ENCODE measurements at regions not wholly inside any gene's neighbourhood (a gene's known extent, or its start where the extent isn't known, plus 50 kb on each side); places are given as distances from the start of the nearest gene placed in this dataset.

GRCh38 chr7:106957766-106958165 is 86.7 kb upstream of the PRKAR2B start:
- no peaks in the 10 kb centered on the region for H3K79me2 ChIP-seq (ENCODE audit: low read length)
- H3K4me3 ChIP-seq (ENCODE audit: low read length) = no peak overlapping the region
- no peak overlapping the region for H3K27ac ChIP-seq (ENCODE audit: low read length)
- no peaks in the 10 kb centered on the region for H3K27me3 ChIP-seq (ENCODE audit: low read depth, low read length)
- H3K9me3 ChIP-seq (ENCODE audit: insufficient read depth, low read length) = no peaks in the 10 kb centered on the region
- H3K9ac ChIP-seq (ENCODE audit: low read length) = no peak overlapping the region
- no peaks in the 10 kb centered on the region for H3K36me3 ChIP-seq (replicated peaks; ENCODE audit: low read depth, low read length)
- H3K4me1 ChIP-seq (ENCODE audit: low read length) = peaks cover 10% of the 10 kb centered on the region
- no peak overlapping the region for H2AFZ ChIP-seq (ENCODE audit: low read depth, low read length)
- no peaks in the 10 kb centered on the region for H4K20me1 ChIP-seq (ENCODE audit: insufficient read depth, low read length)
- no peak for TF ChIP-seq EZH2phosphoT487 (IDR thresholded peaks at IDR 0.05; ENCODE audit: low read depth)
- TF ChIP-seq, protein P1, sequence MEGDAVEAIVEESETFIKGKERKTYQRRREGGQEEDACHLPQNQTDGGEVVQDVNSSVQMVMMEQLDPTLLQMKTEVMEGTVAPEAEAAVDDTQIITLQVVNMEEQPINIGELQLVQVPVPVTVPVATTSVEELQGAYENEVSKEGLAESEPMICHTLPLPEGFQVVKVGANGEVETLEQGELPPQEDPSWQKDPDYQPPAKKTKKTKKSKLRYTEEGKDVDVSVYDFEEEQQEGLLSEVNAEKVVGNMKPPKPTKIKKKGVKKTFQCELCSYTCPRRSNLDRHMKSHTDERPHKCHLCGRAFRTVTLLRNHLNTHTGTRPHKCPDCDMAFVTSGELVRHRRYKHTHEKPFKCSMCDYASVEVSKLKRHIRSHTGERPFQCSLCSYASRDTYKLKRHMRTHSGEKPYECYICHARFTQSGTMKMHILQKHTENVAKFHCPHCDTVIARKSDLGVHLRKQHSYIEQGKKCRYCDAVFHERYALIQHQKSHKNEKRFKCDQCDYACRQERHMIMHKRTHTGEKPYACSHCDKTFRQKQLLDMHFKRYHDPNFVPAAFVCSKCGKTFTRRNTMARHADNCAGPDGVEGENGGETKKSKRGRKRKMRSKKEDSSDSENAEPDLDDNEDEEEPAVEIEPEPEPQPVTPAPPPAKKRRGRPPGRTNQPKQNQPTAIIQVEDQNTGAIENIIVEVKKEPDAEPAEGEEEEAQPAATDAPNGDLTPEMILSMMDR (IDR thresholded peaks at IDR 0.05; ENCODE audit: low read depth, low read length) = no peak
- H3K4me2 ChIP-seq (ENCODE audit: low read length) = no peak overlapping the region

DNA sequence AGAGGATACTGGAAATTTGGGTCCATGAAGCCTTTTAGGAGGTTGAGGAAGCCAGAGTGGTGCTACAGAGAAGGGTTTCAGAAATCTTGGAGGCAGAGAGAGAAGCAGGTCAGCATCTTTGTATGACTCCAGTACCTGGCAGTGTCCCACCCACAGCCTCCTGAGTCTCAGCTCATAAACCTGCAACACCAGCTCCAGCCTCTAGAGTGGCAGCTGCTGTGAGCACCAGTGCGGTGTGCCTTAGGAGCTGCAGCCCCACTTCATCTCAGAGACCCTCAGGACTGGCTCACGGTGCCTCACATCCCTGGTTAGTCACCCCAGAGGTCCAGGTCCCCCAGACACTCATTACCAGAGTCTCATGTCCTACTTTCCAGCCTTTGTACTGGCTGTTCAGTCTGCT is 84.8 kb upstream of the PRKAR2B start:
- Histone ChIP-seq H3K27me3 (ENCODE audit: low read depth, low read length) (no peaks in the 10 kb centered on the region), H3K36me3 (replicated peaks; ENCODE audit: low read depth, low read length) (no peaks in the 10 kb centered on the region), H3K9me3 (ENCODE audit: insufficient read depth, low read length) (no peaks in the 10 kb centered on the region), H3K79me2 (ENCODE audit: low read length) (no peaks in the 10 kb centered on the region), H3K4me3 (ENCODE audit: low read length) (no peak overlapping the region), H3K9ac (ENCODE audit: low read length) (no peak overlapping the region), H3K4me1 (ENCODE audit: low read length) (peaks cover 21% of the 10 kb centered on the region), H4K20me1 (ENCODE audit: insufficient read depth, low read length) (no peaks in the 10 kb centered on the region), H3K27ac (ENCODE audit: low read length) (no peak overlapping the region), H2AFZ (ENCODE audit: low read depth, low read length) (no peak overlapping the region), H3K4me2 (ENCODE audit: low read length) (no peak overlapping the region)
- TF ChIP-seq EZH2phosphoT487 (IDR thresholded peaks at IDR 0.05; ENCODE audit: low read depth) = no peak
- TF ChIP-seq, protein P1 (IDR thresholded peaks at IDR 0.05; ENCODE audit: low read depth, low read length) = peak; percentile 24

DNA sequence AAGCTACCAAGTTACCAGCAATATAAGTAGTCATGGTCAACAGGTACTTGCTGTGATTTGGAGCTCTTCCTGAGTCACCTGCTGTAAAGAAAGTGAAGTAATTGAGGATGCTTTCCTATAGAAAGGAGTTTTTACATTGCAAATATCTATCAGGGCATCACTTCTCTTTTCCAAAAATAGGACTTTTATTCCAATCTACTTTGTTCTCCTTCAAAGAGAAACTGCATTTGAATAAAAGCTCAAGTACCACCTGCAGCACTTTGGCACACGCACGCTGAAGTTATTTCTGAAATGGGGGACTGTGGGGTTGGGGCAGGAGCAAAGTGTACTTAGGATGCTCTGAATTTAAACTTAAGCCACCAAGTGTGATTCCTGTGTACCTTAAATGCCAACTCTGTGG is 81.8 kb upstream of the PRKAR2B start:
- H4K20me1 ChIP-seq (ENCODE audit: insufficient read depth, low read length) = no peaks in the 10 kb centered on the region
- TF ChIP-seq, protein P1 (IDR thresholded peaks at IDR 0.05; ENCODE audit: low read depth, low read length) = no peak
- no peak for TF ChIP-seq EZH2phosphoT487 (IDR thresholded peaks at IDR 0.05; ENCODE audit: low read depth)
- H3K9me3 ChIP-seq (ENCODE audit: insufficient read depth, low read length) = no peaks in the 10 kb centered on the region
- peaks cover 21% of the 10 kb centered on the region for H3K4me1 ChIP-seq (ENCODE audit: low read length)
- no peak overlapping the region for H2AFZ ChIP-seq (ENCODE audit: low read depth, low read length)
- peak overlapping the region; percentile 48 for H3K4me2 ChIP-seq (ENCODE audit: low read length)
- 0 out of 2 replicates have a peak overlapping the region, but pooled peaks have one; percentile 11 for H3K9ac ChIP-seq (ENCODE audit: low read length)
- no peaks in the 10 kb centered on the region for H3K27me3 ChIP-seq (ENCODE audit: low read depth, low read length)
- 0 out of 2 replicates have a peak overlapping the region, but pooled peaks have one; percentile 1 for H3K4me3 ChIP-seq (ENCODE audit: low read length)
- H3K27ac ChIP-seq (ENCODE audit: low read length) = peak overlapping the region; percentile 46
- no peaks in the 10 kb centered on the region for H3K36me3 ChIP-seq (replicated peaks; ENCODE audit: low read depth, low read length)
- H3K79me2 ChIP-seq (ENCODE audit: low read length) = no peaks in the 10 kb centered on the region

DNA sequence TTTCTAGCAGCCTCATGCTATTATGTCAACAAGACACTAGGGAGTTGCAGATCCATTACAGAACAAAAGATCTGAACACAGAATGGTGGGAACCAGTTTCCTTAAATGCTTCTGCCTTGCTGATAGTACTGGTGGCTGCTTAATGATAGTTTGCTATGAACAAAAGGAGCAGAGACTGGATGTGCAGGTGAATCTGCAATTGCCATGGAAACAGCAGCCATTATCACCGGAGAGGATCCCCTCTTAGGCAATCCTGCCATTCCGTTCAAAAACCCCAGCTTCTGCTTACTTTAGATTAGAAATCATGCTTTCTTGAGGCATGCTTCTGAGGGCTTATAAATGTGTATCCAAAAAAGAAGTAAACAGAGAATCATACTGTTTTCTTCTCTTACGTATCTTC is 80.0 kb upstream of the PRKAR2B start:
- Histone ChIP-seq H3K27me3 (ENCODE audit: low read depth, low read length) (no peaks in the 10 kb centered on the region), H3K4me1 (ENCODE audit: low read length) (peaks cover 21% of the 10 kb centered on the region), H3K79me2 (ENCODE audit: low read length) (no peaks in the 10 kb centered on the region), H3K4me2 (ENCODE audit: low read length) (no peak overlapping the region), H3K27ac (ENCODE audit: low read length) (no peak overlapping the region), H3K4me3 (ENCODE audit: low read length) (no peak overlapping the region), H2AFZ (ENCODE audit: low read depth, low read length) (no peak overlapping the region), H3K9ac (ENCODE audit: low read length) (no peak overlapping the region), H4K20me1 (ENCODE audit: insufficient read depth, low read length) (no peaks in the 10 kb centered on the region), H3K9me3 (ENCODE audit: insufficient read depth, low read length) (no peaks in the 10 kb centered on the region), H3K36me3 (replicated peaks; ENCODE audit: low read depth, low read length) (no peaks in the 10 kb centered on the region)
- TF ChIP-seq EZH2phosphoT487 (IDR thresholded peaks at IDR 0.05; ENCODE audit: low read depth) = no peak
- TF ChIP-seq, protein P1 (IDR thresholded peaks at IDR 0.05; ENCODE audit: low read depth, low read length) = no peak
